GM21526 (cell line): ENCODE measurements at regions not wholly inside any gene's neighbourhood (a gene's known extent, or its start where the extent isn't known, plus 50 kb on each side); places are given as distances from the start of the nearest gene placed in this dataset.
"Not testable (repeated sequence)": the region's sequence is repeated elsewhere in the genome, so short reads cannot be mapped to it uniquely, and the experiment has no call there.

Experiments
- ATAC-seq: cut with Tn5 transposase; IDR thresholded peaks from one replicate; pipeline ENCODE4 v1.9.1; 2021; ENCODE audit warnings: moderate library complexity; ENCODE audit not compliant: unreplicated experiment, low FRiP score

GRCh38 chr3:40923651-40924050, 275.7 kb upstream of the CTNNB1 start:
- ATAC-seq: no peak

GRCh38 chr3:40924559-40925141, 274.7 kb upstream of the CTNNB1 start:
- no peak for ATAC-seq

GRCh38 chr3:40925231-40925630, 274.1 kb upstream of the CTNNB1 start:
- no peak for ATAC-seq

DNA sequence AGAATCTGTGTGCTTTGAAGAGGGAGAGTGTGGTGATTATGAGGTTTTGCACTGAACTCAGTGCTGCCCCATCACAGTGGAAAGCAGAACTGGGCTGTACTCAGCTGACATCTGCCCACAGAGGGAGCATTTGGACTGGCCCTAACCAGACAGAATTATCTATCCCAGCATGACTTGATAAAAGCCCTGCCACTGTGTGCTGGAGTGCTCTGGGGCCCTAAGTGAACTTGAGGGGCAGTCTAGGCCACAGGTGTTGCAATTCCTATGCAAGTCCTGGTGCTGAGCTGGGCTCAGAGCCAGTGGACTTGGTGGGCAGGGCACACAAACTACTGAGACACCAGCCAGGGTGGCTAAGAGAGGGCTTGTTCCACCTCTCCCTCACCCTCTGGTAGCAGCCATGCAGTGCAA, 269.2 kb upstream of the CTNNB1 start:
- no peak for ATAC-seq

DNA sequence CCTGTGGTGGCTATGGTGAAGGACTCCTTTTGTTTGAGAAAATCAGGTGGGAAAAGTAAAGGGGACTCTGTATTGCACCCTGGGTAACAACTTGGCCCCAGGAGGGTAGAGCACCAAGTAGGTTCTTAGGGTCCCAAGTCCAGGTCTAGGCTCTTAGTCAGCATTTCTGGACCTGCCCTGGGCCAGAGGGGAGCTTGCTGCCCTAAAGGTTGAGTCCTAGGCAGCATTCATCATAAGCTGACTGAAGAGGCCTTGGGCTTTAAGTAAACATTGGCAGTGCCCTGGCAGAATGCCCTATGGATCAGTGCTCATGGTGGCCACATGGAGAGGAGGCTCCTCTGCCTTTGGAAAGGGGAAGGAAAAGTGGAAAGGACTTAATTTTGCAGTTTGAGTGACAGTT, 268.5 kb upstream of the CTNNB1 start:
- ATAC-seq: no peak

GRCh38 chr3:40938591-40938990, 260.7 kb upstream of the CTNNB1 start:
- ATAC-seq: no peak

DNA sequence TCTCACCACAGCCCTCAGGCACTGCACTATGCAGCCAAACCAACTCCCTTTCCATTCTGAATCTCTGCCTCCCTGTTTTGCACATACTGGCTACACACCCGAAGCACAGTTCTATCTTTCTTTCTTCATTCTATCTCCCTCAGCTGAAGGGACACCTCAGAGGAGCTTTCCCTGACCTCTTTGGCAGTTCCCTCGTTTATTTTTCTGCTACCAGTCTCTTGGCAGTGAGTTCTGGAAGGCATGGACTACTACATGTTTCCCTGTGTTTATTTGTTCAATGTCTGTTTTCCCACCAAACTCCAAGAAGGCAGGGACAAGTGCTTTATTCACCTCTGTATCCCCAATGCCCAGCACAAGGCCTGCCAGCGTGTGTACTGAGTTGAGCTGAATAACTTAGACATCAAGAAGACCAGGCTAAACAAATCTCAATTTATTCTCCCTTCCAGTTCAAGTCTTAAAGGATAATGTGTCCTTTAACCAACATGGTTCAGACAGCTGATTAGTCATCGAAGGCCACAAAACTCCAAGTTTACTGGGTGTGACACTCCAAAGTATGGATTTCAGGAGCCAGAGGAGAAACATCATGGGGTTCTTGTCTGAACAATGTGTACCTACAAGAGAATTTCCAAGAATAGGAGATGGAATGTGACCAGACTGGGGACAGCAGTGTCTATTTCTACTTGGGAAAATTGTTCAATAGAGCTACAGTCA, 260.1 kb upstream of the CTNNB1 start:
- ATAC-seq: no peak

DNA sequence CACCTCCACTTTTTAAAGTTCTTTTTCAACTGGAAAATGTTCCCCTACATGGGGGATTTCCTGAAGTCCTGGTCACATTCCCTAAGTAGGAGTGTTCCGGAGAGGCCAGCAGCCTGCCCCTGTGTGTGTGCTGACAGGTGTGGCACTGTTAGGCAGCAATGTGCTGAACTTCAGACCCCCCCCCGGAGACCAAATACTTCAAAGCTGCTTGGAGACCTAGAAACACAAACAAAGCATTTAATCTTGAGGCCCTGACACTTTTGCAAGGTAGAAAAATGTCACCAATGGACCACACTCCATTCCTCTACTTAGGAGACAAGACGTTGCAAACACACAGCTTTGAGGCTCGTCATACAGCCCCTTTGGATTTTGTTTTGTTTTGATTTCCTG, 259.6 kb upstream of the CTNNB1 start:
- no peak for ATAC-seq

DNA sequence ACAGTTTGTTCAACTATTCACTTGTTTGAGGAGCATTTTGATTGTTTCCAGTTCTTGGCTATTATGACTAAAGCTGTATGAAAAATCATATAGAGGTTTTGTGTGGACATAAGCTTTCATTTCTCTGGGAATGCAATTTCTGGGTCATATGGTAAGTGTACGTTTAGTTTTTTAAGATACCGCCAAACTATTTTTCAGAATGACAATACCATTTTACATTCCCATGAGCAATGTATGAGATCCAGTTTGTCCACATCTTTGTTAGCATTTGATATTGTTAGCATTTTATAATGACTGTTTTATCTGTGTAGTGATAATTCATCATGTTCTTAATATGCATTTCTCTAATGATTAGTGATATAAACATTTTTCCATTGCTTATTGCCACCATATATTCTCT, 258.7 kb upstream of the CTNNB1 start:
- no peak for ATAC-seq

- not testable (repeated sequence) for ATAC-seq
These were observed 252.3 kb upstream of the CTNNB1 start for GRCh38 chr3:40947022-40947421.

DNA sequence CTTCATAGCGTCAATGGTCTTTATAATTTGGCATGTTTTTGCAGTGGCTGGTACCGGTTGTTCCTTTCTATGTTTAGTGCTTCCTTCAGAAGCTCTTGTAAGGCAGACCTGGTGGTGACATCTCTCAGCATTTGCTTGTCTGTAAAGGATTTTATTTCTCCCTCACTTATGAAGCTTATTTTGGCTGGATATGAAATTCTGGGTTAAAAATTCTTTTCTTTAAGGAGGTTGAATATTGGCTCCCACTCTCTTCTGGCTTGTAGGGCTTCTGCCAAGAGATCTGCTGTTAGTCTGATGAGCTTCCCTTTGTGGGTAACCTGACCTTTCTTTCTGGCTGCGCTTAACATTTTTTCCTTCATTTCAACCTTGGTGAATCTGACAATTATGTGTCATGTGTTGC, 250.0 kb upstream of the CTNNB1 start:
- ATAC-seq: not testable (repeated sequence)

GRCh38 chr3:40951636-40952035, 247.7 kb upstream of the CTNNB1 start:
- ATAC-seq: no peak

DNA sequence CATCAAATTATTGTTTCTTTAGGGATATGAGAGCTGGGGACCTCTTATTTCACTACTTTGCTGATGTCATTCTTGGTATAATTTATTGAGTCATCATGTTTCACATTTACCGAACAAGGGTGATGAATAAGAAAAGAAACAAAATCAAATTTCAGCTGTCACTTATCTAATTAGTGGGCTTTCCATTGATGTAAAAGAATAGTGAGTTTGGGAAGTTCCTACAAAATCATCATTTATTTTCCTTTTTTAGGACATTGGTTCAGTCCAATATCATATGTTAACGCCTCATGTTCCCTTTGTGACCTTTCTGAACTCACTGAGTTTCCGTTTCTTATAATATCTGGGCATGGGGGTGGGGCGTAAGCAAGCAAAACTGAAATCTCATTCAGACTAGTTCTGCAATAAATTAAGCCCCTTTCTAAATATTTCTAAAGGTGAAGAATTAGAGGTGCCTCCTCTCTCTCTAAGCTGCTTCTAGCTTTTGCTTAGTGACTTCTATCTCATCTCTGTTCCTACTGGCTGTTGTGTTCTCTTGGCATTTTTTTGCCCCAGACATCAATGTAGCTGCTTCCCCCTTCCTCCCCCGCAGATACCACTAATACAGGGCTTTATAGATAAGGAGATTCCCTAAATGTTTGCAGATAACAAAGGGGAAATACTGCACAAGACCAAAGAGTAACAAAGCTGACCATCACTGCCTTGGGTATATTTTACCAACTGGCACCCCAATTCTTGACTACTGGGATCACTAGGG, 238.0 kb upstream of the CTNNB1 start:
- peak; percentile 76 for ATAC-seq

DNA sequence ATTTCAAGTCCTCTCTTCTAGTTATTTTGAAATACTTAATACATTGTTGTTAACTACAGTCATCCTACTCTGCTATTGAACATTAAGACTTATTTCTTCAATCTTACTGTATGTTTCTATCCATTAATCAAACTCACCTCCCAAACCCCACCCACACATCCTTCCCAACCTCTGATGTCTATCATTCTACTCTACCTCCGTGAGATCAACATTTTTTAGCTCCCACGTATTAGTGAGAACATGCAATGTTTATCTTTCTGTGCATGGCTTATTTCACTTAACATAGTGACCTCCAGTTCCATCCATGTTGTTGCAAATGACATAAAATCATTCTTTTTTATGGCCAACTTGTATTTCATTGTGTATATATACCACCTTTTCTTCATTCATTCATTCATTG, 236.6 kb upstream of the CTNNB1 start:
- no peak for ATAC-seq

DNA sequence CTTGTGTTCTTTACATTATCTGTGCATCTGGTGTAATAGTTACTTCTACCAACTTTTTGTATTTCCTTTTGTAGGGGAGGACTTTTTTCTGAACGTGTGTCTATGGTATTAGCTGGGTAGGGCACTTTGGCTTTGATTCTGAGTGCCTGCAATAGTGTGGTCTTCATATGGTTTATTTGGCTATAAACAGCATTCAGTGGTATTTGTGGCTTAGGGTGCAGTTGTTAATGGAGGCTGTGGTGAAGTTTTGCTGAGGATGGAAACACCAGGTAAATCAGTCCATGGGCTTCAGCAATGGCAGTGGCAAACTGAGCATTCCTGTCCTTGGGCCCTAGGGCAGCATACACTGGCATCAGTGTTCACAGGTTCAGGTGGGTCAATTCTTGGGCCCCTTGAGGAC, 230.6 kb upstream of the CTNNB1 start:
- no peak for ATAC-seq

GRCh38 chr3:40969341-40969740, 230.0 kb upstream of the CTNNB1 start:
- no peak for ATAC-seq

- no peak for ATAC-seq
These were observed 229.4 kb upstream of the CTNNB1 start for GRCh38 chr3:40969756-40970466.

DNA sequence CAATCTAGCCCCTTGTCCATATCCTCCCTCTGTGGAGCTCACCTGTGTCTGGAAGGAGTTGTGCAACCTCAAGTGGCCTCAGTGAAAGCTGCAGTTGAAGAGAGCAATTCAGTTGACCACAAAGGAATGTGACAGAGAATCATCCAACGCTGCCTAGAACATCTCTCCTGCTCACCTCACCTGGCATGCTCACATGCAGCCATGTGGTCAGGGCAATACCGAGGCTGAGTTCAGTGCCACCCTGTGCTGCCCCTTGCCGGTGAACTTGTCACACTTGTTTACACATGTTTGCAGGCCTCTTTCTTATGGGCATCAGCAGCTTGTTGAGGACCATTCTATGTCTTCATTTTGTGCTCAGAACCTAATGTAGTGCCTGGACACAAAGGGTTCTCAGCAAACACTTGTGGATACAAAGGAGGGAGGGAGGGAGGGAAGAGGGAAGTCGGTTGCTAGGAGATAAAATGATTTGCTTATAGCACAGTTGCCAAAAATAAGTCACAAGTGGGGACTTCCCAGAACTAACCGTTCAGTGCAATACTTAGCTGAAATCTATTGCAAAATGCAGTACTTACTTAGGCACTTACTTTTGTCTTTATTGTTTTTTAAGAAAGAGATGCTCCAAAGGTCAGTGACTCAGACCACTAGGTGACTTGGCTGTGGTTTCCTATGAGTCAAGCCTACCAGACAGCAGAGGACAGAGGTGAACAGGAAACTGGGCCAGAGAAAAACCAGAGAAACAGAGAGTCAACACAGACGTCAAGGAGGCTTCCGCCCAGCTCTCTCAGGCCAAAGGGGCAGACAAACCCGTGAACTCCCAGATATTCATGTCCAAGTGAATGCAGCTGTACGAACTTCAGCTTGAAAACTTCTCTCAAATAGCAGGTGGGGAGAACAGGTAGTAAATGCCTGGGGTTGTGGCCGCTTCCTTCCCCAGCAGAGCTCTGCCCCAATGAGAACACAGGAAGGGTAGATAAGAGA, 227.8 kb upstream of the CTNNB1 start:
- ATAC-seq: peak; percentile 93

GRCh38 chr3:40972350-40972749, 227.0 kb upstream of the CTNNB1 start:
- ATAC-seq: no peak

- no peak for ATAC-seq
These were observed 226.2 kb upstream of the CTNNB1 start for GRCh38 chr3:40973141-40973540.
